ENCODE measurements at regions not wholly inside any gene's neighbourhood (a gene's known extent, or its start where the extent isn't known, plus 50 kb on each side); places are given as distances from the start of the nearest gene placed in this dataset.

GRCh38 chr6:135129136-135129856, 51.8 kb upstream of the MYB start:
- intact Hi-C loops (cut with micrococcal nuclease): loop anchor here (1.0 kb wide), 2 partner anchors 34 to 54 kb away; no protein-coding TSS in a partner anchor

DNA sequence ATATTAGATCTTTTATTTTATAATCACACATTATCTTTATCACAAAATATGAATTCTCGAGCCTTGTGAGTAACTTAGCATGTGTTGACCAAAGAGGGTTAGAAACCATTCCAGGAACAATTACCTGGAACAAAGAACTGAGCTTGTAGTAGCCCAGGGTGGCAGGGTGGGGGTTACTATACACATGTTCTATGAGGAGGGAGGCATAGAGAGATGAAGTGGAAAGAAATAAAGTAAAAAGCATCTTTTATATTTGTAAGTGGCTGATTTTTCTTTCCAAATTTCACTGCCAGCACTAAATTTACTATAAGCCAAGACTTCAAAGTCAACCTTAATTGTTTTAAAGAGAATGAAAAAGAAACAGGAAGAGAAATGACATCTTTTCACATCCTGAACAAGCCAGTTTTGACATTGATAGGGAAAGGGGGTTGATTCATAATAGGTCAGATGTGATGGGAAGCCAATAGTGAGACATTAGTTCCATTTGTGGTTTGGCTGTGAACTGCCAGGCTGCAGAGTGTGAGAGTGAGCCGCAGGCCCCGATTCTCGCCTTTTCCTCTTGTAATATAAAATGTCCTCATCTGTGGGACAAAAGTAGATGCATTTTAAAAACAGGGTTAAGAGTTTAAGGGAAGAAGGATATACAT, 52.7 kb upstream of the MYB start:
- intact Hi-C loops (cut with micrococcal nuclease): loop anchor here (1.0 kb wide), 5 partner anchors 11 to 73 kb away; no protein-coding TSS in a partner anchor

GRCh38 chr6:135126729-135127128, 54.4 kb upstream of the MYB start:
- intact Hi-C loops (cut with micrococcal nuclease): no loop called here

- intact Hi-C loops (cut with micrococcal nuclease): no loop called here
These were observed 55.1 kb upstream of the MYB start for GRCh38 chr6:135126034-135126433.

GRCh38 chr6:135121434-135121833, 59.7 kb upstream of the MYB start:
- intact Hi-C loops (cut with micrococcal nuclease): no loop called here

DNA sequence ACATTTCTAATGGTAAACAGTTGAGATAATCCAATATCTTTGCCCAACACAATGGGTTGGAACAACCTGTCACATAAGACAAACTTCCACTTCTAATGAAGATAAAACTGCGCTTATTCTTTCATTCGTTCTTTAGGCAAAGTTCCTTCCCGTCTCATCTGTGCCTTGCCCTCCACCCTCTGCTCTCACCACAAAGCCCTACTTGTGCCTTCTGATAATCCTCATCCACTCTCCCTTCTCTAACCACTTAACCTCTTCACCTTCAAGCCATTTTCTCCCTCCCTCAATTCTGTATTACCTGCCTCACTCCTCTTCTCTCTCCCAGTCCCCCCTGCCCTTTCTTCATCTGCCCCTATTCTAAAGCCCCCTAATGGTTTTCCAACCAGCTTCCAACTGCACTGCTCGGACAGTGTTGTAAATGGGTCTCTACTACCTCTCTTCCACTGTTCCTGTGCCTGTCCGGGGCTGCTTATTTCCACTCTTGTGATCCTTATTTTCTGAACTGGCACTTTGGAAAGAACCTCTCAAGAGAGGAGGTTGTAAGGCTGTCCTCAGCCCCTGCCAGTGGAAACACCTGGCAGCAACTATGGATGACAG, 62.9 kb upstream of the MYB start:
- intact Hi-C loops (cut with micrococcal nuclease): loop anchor here (10.0 kb wide), 1 partner anchor 767 kb away; no protein-coding TSS in a partner anchor

- intact Hi-C loops (cut with micrococcal nuclease): loop anchor here (1.0 to 10.0 kb wide), 2 partner anchors 11 to 767 kb away; no protein-coding TSS in a partner anchor
These were observed 62.9 kb upstream of the HBS1L start for GRCh38 chr6:135117413-135117968.

- intact Hi-C loops (cut with micrococcal nuclease): loop anchor here (10.0 kb wide), 1 partner anchor 768 kb away; no protein-coding TSS in a partner anchor
These were observed 61.9 kb upstream of the HBS1L start for GRCh38 chr6:135116571-135116970.

- intact Hi-C loops (cut with micrococcal nuclease): loop anchor here (10.0 kb wide), 1 partner anchor 769 kb away; no protein-coding TSS in a partner anchor
These were observed 61.2 kb upstream of the HBS1L start for GRCh38 chr6:135115834-135116233.

DNA sequence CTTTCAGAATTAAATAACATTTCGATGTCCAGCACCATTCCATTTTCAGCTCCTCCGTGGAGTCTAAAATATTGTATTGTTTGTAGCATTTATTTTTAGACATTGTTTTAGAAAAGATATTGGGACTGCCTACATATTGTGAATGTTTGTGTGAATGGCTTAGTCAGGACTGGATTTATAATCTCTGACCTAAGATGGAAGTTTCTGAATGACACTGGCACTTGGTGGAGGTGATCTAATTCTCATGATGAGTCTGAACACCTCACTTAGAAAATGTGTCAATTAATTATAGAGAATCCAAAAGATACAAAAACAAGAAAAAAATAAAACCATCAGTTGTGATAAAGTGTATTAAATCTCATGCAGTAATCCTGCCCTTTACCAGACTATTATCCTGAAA, 60.8 kb upstream of the HBS1L start:
- intact Hi-C loops (cut with micrococcal nuclease): loop anchor here (10.0 kb wide), 1 partner anchor 769 kb away; no protein-coding TSS in a partner anchor

DNA sequence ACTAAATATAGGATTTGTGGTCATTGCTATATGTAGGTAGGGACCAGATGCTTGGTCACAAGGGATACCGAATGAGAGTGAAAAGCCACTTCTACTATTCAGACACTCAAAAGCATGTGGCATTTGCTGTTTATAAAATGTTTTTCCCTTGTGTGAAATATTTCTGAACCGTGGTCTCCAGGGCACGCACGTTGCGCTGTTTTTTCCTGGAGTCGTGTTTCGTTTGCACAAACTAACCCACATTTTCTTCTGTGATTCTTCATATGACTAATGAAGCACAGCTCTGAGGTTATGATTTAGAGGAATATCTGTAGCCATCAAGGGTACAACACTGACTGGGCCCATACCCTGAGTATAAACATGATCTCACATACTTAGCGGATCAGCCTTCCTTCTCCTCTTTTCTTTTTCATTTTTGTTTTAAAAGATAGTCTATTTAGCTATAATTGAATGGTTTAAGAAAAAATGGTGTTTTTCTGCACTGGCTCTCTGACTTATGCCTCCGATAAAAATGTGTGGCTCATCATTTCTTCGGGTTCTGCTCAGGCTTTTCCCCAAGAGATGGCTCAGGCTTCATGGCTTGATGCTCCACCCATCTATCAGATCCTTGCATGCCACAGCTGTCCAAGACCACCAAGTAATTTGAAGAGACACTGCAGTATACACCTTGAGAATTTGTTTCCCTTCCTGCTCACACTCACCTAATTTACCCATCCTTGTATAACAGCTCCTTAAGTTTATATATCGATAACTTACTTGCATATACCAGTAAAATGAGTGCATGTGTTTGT, 59.9 kb upstream of the HBS1L start:
- intact Hi-C loops (cut with micrococcal nuclease): loop anchor here (1.0 to 10.0 kb wide), 10 partner anchors 11 to 770 kb away; partner anchors contain the start of gene HBS1L

GRCh38 chr6:135113860-135114259, 59.2 kb upstream of the HBS1L start:
- intact Hi-C loops (cut with micrococcal nuclease): loop anchor here (1.0 to 10.0 kb wide), 10 partner anchors 11 to 771 kb away; partner anchors contain the start of gene HBS1L

GRCh38 chr6:135112951-135113350, 58.3 kb upstream of the HBS1L start:
- intact Hi-C loops (cut with micrococcal nuclease): loop anchor here (10.0 kb wide), 1 partner anchor 772 kb away; no protein-coding TSS in a partner anchor

- intact Hi-C loops (cut with micrococcal nuclease): loop anchor here (10.0 kb wide), 1 partner anchor 774 kb away; no protein-coding TSS in a partner anchor
These were observed 55.7 kb upstream of the HBS1L start for GRCh38 chr6:135110261-135110781.

GRCh38 chr6:135109761-135110160, 55.1 kb upstream of the HBS1L start:
- intact Hi-C loops (cut with micrococcal nuclease): loop anchor here (10.0 kb wide), 1 partner anchor 775 kb away; no protein-coding TSS in a partner anchor

DNA sequence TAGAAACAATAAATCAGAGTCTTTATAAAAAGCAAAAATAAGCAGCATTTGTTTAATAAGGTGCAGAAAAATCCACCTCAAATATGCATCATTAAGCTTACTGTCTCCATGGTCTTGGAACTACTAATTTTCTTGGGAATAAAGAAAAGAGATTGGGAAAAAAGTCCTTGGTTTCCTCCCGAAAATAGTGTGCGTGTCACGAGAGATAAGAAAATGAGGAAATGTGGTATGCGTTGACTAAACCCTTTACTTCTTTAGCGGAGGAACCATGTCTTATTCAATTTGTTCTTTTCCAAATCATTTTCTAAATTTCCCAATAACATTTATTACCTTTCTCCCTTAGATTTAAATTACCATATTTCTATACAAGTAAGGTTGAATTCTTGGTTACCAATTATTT, 54.1 kb upstream of the HBS1L start:
- intact Hi-C loops (cut with micrococcal nuclease): no loop called here

DNA sequence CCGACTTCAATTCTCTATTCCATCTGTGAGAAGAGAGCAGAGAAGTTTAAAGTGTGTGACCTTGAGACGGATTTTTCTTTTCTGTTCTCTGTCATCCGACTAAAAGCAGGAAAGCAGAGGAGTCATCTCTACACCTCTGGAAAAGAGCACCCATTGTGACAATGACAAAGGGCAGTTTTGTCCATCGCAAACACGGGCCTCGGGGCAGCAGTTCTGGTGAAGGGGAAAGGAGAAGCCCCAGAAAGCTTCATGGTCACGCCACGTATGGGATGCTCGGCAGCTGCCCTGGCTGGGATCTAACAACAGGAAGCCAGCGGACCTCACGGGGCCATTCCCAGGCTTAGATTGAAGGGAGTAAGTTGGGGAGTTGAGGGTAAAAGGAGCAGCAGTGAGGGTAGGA, 52.0 kb upstream of the HBS1L start:
- intact Hi-C loops (cut with micrococcal nuclease): no loop called here

- intact Hi-C loops (cut with micrococcal nuclease): no loop called here
These were observed 51.1 kb upstream of the HBS1L start for GRCh38 chr6:135105710-135106109.

GRCh38 chr6:135105299-135105698, 50.7 kb upstream of the HBS1L start:
- intact Hi-C loops (cut with micrococcal nuclease): no loop called here

Data from T-helper 1 cell treated with Interleukin-12 subunit alpha and Interleukin-12 subunit beta and Interleukin-4 antibody, amounts not matched to agents 30 ng/mL and 1 ng/mL, for 36 hours (primary cell).